SK-N-SH (cell line): ENCODE measurements at regions not wholly inside any gene's neighbourhood (a gene's known extent, or its start where the extent isn't known, plus 50 kb on each side); places are given as distances from the start of the nearest gene placed in this dataset.

ENCODE experiments used
- CTCF ChIA-PET: fragments of 300-600, 350-600 bp; formaldehyde crosslinking; extraction: SDS; loops from one replicate; lab custom pipeline; 2021; lab: Yijun Ruan, JAX
- POLR2A ChIA-PET: fragments of 350-600 bp; sonication (Branson Sonifier 250); formaldehyde crosslinking; extraction: SDS; loops from one replicate; lab custom pipeline; 2020; ENCODE audit warnings: antibody characterized with exemption, inconsistent platforms; lab: Yijun Ruan, JAX
- DNase-seq: peaks from one replicate; pipeline ENCODE4 v3.0.0; 2012
- H2AFZ ChIP-seq: fragments of 200-600 bp; sonication (generic); 2 replicates; pipeline ENCODE4 v1.8.1; 2016; ENCODE audit warnings: antibody characterized with exemption, mild to moderate bottlenecking, low read depth
- H3F3A ChIP-seq: fragments of 200-600 bp; sonication (generic); replicated peaks from 2 replicates; pipeline ENCODE3; 2016; ENCODE audit warnings: antibody characterized with exemption, mild to moderate bottlenecking; ENCODE audit not compliant: insufficient read depth
- H3K27ac ChIP-seq, 2 experiments: fragments of 200-500 bp in 1 of 2; fragments of 200-600 bp in 1 of 2; sonication (Bioruptor generic) in 1 of 2; sonication (generic), shearing (Covaris generic) in 1 of 2; 2 replicates each; pipeline versions ENCODE4 v1.5.1 to v1.6.1; 2014 to 2016; ENCODE audit warnings: low read depth in 2 of 2, inconsistent platforms in 1 of 2, low read length in 1 of 2, mild to moderate bottlenecking in 1 of 2, mixed read lengths in 1 of 2
- H3K27me3 ChIP-seq: fragments of 200-600 bp; sonication (generic), shearing (Covaris generic); 2 replicates; pipeline ENCODE4 v1.6.1; 2016; ENCODE audit warnings: mixed run types; ENCODE audit not compliant: insufficient read depth
- H3K36me3 ChIP-seq, 2 experiments: fragments of 200-500 bp in 1 of 2; fragments of 200-600 bp in 1 of 2; sonication (Bioruptor generic) in 1 of 2; sonication (generic) in 1 of 2; replicated peaks in 1 of 2; 2 replicates each; pipeline versions ENCODE3 to v1.5.1; 2014 to 2016; ENCODE audit warnings: low read length in 1 of 2, mild to moderate bottlenecking in 1 of 2; ENCODE audit not compliant: insufficient read depth in 2 of 2, control insufficient read depth in 1 of 2
- H3K4me1 ChIP-seq, 2 experiments: fragments of 200-500 bp in 1 of 2; fragments of 200-600 bp in 1 of 2; sonication (Bioruptor generic) in 1 of 2; sonication (generic), shearing (Covaris generic) in 1 of 2; 2 replicates each; pipeline versions ENCODE4 v1.5.1 to v1.6.1; 2014 to 2016; ENCODE audit warnings: low read depth in 1 of 2, low read length in 1 of 2, mixed run types in 1 of 2; ENCODE audit not compliant: insufficient read depth in 2 of 2, control insufficient read depth in 1 of 2
- H3K4me2 ChIP-seq: fragments of 200-600 bp; sonication (generic), shearing (Covaris generic); 2 replicates; pipeline ENCODE4 v1.6.1; 2017; ENCODE audit warnings: mixed run types
- H3K4me3 ChIP-seq, 2 experiments: fragments of 200-500 bp in 1 of 2; fragments of 200-600 bp in 1 of 2; sonication (Bioruptor generic) in 1 of 2; sonication (generic), shearing (Covaris generic) in 1 of 2; 2 replicates each; pipeline versions ENCODE4 v1.5.1 to v1.8.1; 2014 to 2016; ENCODE audit warnings: low read depth in 2 of 2, inconsistent platforms in 1 of 2, low read length in 1 of 2, mild to moderate bottlenecking in 1 of 2, mixed read lengths in 1 of 2, moderate library complexity in 1 of 2
- H3K79me2 ChIP-seq: fragments of 200-600 bp; sonication (generic); 2 replicates; pipeline ENCODE4 v1.8.1; 2017; ENCODE audit warnings: mild to moderate bottlenecking; ENCODE audit not compliant: insufficient read depth
- H3K9ac ChIP-seq: fragments of 200-600 bp; sonication (generic); 2 replicates; pipeline ENCODE4 v1.6.1; 2017; ENCODE audit warnings: mixed run types
- H3K9me2 ChIP-seq: fragments of 200-600 bp; sonication (generic); 2 replicates; pipeline ENCODE4 v1.6.1; 2017; ENCODE audit warnings: mixed run types
- H3K9me3 ChIP-seq: fragments of 200-600 bp; sonication (generic); 2 replicates; pipeline ENCODE4 v1.6.1; 2017; ENCODE audit warnings: mixed run types, mild to moderate bottlenecking, moderate library complexity
- H4K20me1 ChIP-seq: fragments of 200-600 bp; sonication (generic); 2 replicates; pipeline ENCODE4 v1.6.1; 2017; ENCODE audit warnings: mild to moderate bottlenecking, mixed run types; ENCODE audit not compliant: insufficient read depth
- GABPA ChIP-seq: IDR thresholded peaks from 2 replicates; pipeline ENCODE4 v1.4.0; 2012; ENCODE audit warnings: low read depth, mild to moderate bottlenecking
- JUND ChIP-seq: IDR thresholded peaks from 2 replicates; pipeline ENCODE4 v1.4.0; 2012
- MEF2A ChIP-seq: IDR thresholded peaks from 2 replicates; pipeline ENCODE4 v1.4.0; 2012; ENCODE audit warnings: low read depth, borderline replicate concordance
- MXI1 ChIP-seq: IDR thresholded peaks from 2 replicates; pipeline ENCODE4 v1.6.1; 2012; ENCODE audit warnings: mild to moderate bottlenecking, low read depth, low read length, improper control_type of control experiment
- NFIC ChIP-seq: IDR thresholded peaks from 2 replicates; pipeline ENCODE4 v1.4.0; 2012; ENCODE audit warnings: borderline replicate concordance
- NRF1 ChIP-seq: IDR thresholded peaks from 2 replicates; pipeline ENCODE4 v1.6.1; 2012; ENCODE audit warnings: low read depth, mild to moderate bottlenecking, low read length
- RCOR1 ChIP-seq: fragments of 150-350 bp; IDR thresholded peaks from 2 replicates; pipeline ENCODE4 v1.6.1; 2017; ENCODE audit warnings: antibody characterized with exemption, low read length
- RXRA ChIP-seq: IDR thresholded peaks from 2 replicates; pipeline ENCODE4 v1.4.0; 2012; ENCODE audit warnings: low read depth, mild to moderate bottlenecking, borderline replicate concordance
- SIN3A ChIP-seq: IDR thresholded peaks from 2 replicates; pipeline ENCODE4 v1.6.1; 2012; ENCODE audit warnings: low read depth, mild to moderate bottlenecking, low read length, moderate library complexity, borderline replicate concordance
- SMC3 ChIP-seq: IDR thresholded peaks from 2 replicates; pipeline ENCODE4 v1.6.1; 2012; ENCODE audit warnings: low read depth, low read length, improper control_type of control experiment
- TCF12 ChIP-seq: IDR thresholded peaks from 2 replicates; pipeline ENCODE4 v1.4.0; 2012
- WGBS: methylation state at CpG from one replicate; pipeline ENCODE4 v1.1.6; 2017; ENCODE audit warnings: low lambda C conversion rate; 5-methylcytosine and 5-hydroxymethylcytosine counted together
- TF ChIP-seq, protein P1 (sequence below): IDR thresholded peaks from 2 replicates; pipeline ENCODE4 v1.6.1; 2012; ENCODE audit warnings: mild to moderate bottlenecking, low read depth, low read length, moderate library complexity
- TF ChIP-seq, protein P2 (sequence below): IDR thresholded peaks from 2 replicates; pipeline ENCODE4; 2012

DNA sequence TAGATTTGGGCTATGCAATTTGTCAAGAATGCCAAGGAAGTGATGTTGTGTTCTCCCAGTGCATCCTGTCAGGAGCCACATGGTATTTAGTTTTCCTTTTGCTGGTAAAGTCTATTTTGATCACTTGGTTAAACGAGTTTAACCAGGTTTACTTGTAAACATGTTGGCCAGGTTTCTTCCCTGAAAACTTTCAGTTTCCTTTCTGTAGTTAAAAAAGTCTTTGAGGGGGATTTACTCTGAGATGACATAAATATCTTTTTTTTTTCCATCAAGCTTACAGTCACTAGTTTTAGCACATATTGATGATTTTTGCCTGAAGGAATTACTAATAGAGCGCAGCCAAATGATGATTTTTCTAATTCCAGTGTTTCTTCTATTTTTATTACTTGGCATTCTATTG, 320.5 kb downstream of the PHF14 start:
- Histone ChIP-seq H3K9ac (no peak overlapping the region), H3K27ac (no peak overlapping the region), H3K9me3 (no peaks in the 10 kb centered on the region), H3K4me3 (no peak overlapping the region), H3K4me2 (no peak overlapping the region), H3K4me1 (peaks cover 0 to 5% of the 10 kb centered on the region in 2 experiments; a peak in 2 of 4 replicates), H3K9me2 (no peaks in the 10 kb centered on the region), H4K20me1 (no peaks in the 10 kb centered on the region), H2AFZ (no peak overlapping the region), H3K79me2 (no peaks in the 10 kb centered on the region), H3F3A (no peaks in the 10 kb centered on the region), H3K36me3 (no peaks in the 10 kb centered on the region), H3K27me3 (no peaks in the 10 kb centered on the region)
- ChIA-PET POLR2A (no interaction called here), CTCF (no interaction called here)
- no peak for DNase-seq
- no peak for TF ChIP-seq MEF2A
- no peak for TF ChIP-seq JUND
- TF ChIP-seq RXRA: no peak
- TF ChIP-seq NFIC: no peak
- TF ChIP-seq, protein P1, sequence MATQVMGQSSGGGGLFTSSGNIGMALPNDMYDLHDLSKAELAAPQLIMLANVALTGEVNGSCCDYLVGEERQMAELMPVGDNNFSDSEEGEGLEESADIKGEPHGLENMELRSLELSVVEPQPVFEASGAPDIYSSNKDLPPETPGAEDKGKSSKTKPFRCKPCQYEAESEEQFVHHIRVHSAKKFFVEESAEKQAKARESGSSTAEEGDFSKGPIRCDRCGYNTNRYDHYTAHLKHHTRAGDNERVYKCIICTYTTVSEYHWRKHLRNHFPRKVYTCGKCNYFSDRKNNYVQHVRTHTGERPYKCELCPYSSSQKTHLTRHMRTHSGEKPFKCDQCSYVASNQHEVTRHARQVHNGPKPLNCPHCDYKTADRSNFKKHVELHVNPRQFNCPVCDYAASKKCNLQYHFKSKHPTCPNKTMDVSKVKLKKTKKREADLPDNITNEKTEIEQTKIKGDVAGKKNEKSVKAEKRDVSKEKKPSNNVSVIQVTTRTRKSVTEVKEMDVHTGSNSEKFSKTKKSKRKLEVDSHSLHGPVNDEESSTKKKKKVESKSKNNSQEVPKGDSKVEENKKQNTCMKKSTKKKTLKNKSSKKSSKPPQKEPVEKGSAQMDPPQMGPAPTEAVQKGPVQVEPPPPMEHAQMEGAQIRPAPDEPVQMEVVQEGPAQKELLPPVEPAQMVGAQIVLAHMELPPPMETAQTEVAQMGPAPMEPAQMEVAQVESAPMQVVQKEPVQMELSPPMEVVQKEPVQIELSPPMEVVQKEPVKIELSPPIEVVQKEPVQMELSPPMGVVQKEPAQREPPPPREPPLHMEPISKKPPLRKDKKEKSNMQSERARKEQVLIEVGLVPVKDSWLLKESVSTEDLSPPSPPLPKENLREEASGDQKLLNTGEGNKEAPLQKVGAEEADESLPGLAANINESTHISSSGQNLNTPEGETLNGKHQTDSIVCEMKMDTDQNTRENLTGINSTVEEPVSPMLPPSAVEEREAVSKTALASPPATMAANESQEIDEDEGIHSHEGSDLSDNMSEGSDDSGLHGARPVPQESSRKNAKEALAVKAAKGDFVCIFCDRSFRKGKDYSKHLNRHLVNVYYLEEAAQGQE: no peak
- 25% methylated on average over 2 of the region's 2 CpGs for WGBS

DNA sequence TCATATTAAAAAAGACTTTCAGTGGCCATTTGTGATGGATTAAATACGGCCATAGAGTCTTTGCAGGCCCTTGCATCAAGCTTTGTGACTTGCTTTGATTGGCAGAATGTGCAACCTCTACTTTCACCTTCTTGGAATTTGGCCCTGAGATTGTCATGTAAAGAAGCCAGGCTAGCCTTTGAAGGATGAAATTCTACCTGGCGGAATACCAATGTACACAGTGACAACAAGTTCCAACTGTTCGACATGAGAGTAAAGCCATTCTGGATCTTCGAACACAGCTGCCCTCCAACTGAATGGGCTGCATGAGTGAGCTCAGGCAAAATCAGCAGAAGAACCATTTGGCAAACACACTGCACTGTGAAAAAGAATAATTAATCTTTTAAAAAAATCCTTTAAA, 321.3 kb downstream of the PHF14 start:
- H3K4me1 ChIP-seq: peaks cover 0 to 5% of the 10 kb centered on the region in 2 experiments; a peak in 2 of 4 replicates
- no peaks in the 10 kb centered on the region for H3K36me3 ChIP-seq
- H3K4me2 ChIP-seq: no peak overlapping the region
- ChIA-PET POLR2A (no interaction called here), CTCF (no interaction called here)
- no peak for DNase-seq
- no peaks in the 10 kb centered on the region for H3K79me2 ChIP-seq
- H2AFZ ChIP-seq: no peak overlapping the region
- no peaks in the 10 kb centered on the region for H3K9me3 ChIP-seq
- no peak overlapping the region for H3K9ac ChIP-seq
- no peak overlapping the region for H3K27ac ChIP-seq
- no peak overlapping the region for H3K4me3 ChIP-seq
- 61% methylated on average over 4 of the region's 4 CpGs for WGBS
- TF ChIP-seq NRF1 (no peak), SMC3 (no peak), MXI1 (no peak), MEF2A (no peak), GABPA (no peak)
- TF ChIP-seq, all 33 proteins: peak for 0
- Histone ChIP-seq H3K27me3 (no peaks in the 10 kb centered on the region), H4K20me1 (no peaks in the 10 kb centered on the region), H3K9me2 (no peaks in the 10 kb centered on the region), H3F3A (no peaks in the 10 kb centered on the region)

DNA sequence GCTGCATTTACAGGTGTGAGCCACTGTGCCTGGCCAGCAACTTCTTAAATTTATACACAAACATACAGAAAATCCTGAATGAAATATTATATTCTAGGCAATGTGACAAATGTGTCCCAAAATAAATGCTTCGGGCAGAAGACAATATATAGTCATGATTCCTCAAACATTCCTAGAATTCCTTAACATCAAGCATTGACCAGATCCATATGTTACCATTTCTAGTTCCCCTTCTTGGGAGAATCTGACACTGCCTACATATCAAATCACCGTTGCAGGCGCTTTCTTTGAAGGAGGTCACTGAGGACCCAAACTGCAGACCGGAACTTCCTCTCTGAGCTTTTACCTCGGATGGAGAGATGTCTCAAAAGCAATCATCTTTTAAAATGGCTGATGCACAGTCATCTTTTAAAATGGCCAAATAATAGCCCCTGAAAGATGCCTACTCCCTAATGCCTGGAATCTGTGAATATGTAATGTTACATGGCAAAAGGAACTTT, 323.5 kb downstream of the PHF14 start:
- no peaks in the 10 kb centered on the region for H3F3A ChIP-seq
- no peak overlapping the region for H3K9ac ChIP-seq
- POLR2A ChIA-PET: no interaction called here
- no peak for TF ChIP-seq SIN3A
- TF ChIP-seq TCF12: no peak
- TF ChIP-seq RCOR1: no peak
- TF ChIP-seq, protein P2, sequence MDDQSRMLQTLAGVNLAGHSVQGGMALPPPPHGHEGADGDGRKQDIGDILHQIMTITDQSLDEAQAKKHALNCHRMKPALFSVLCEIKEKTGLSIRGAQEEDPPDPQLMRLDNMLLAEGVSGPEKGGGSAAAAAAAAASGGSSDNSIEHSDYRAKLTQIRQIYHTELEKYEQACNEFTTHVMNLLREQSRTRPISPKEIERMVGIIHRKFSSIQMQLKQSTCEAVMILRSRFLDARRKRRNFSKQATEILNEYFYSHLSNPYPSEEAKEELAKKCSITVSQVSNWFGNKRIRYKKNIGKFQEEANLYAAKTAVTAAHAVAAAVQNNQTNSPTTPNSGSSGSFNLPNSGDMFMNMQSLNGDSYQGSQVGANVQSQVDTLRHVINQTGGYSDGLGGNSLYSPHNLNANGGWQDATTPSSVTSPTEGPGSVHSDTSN: no peak
- H3K4me3 ChIP-seq: no peak overlapping the region
- H3K9me2 ChIP-seq: no peaks in the 10 kb centered on the region
- H4K20me1 ChIP-seq: no peaks in the 10 kb centered on the region
- H3K9me3 ChIP-seq: no peaks in the 10 kb centered on the region
- no peak overlapping the region for H2AFZ ChIP-seq
- DNase-seq: no peak
- no peaks in the 10 kb centered on the region for H3K36me3 ChIP-seq
- no peaks in the 10 kb centered on the region for H3K79me2 ChIP-seq
- no peak overlapping the region for H3K4me2 ChIP-seq
- no peaks in the 10 kb centered on the region for H3K27me3 ChIP-seq
- CTCF ChIA-PET: interaction anchor here (1.3 to 1.5 kb wide), 2 partner anchors 9 to 35 kb away, joined by 3 read pairs; no protein-coding TSS in a partner anchor
- no peak overlapping the region for H3K27ac ChIP-seq
- H3K4me1 ChIP-seq: no peaks in the 10 kb centered on the region; a peak in 1 of 4 replicates
- 51% methylated on average over 5 of the region's 5 CpGs for WGBS
